Gastrocnemius medialis (tissue), 4 donors: ENCODE measurements at regions not wholly inside any gene's neighbourhood (a gene's known extent, or its start where the extent isn't known, plus 50 kb on each side); places are given as distances from the start of the nearest gene placed in this dataset.

ENCODE experiments used
- ATAC-seq, 2 donors: fragments of 150-250 bp; one replicate each; pipeline ENCODE4 v1.9.1; 2016
- DNase-seq, 2 donors: peaks; one replicate each; pipeline ENCODE4 v3.0.0-alpha.2; 2019
- H3K27ac ChIP-seq, 4 donors: fragments of 200-600 bp; sonication (generic); 1 replicate in 1 of 4; 2 replicates in 3 of 4; pipeline ENCODE4 v1.5.1; 2016 to 2018; ENCODE audit warnings: mild to moderate bottlenecking in 2 of 4, moderate library complexity in 1 of 4
- H3K27me3 ChIP-seq, 3 donors: fragments of 200-600 bp; sonication (generic) in 2 of 3; 1 replicate in 1 of 3; 2 replicates in 2 of 3; pipeline versions ENCODE4 v1.5.1 to v1.6.0; 2016 to 2019; ENCODE audit warnings: mild to moderate bottlenecking in 1 of 3, moderate library complexity in 1 of 3
- H3K36me3 ChIP-seq, 2 donors: fragments of 200-600 bp; sonication (generic) in 1 of 2; one replicate each; pipeline ENCODE4 v1.5.1; 2017 to 2018
- H3K4me1 ChIP-seq, 2 donors: fragments of 200-600 bp; sonication (generic) in 1 of 2; one replicate each; pipeline ENCODE4 v1.5.1; 2016 to 2017; ENCODE audit warnings: mild to moderate bottlenecking in 2 of 2
- H3K4me3 ChIP-seq, 4 donors: fragments of 200-600 bp; sonication (generic) in 3 of 4; 1 replicate in 1 of 4; 2 replicates in 3 of 4; pipeline ENCODE4 v1.5.1; 2016 to 2019; ENCODE audit warnings: mild to moderate bottlenecking in 2 of 4
- H3K9me3 ChIP-seq, 3 donors: fragments of 200-600 bp; sonication (generic) in 2 of 3; 1 replicate in 1 of 3; 2 replicates in 2 of 3; pipeline ENCODE4 v1.5.1; 2016 to 2019
- CTCF ChIP-seq, 5 experiments: fragments of 450-650 bp in 3 of 5; fragments of 200-600 bp in 2 of 5; sonication (generic) in 2 of 5; IDR thresholded peaks in 4 of 5; conservative IDR thresholded peaks in 1 of 5; 1 replicate in 4 of 5; 2 replicates in 1 of 5; pipeline ENCODE4 v1.5.1; 2016 to 2019; ENCODE audit warnings: antibody characterized with exemption in 5 of 5, mild to moderate bottlenecking in 3 of 5, moderate library complexity in 3 of 5
- POLR2A ChIP-seq, 2 donors: fragments of 450-650 bp; IDR thresholded peaks; one replicate each; pipeline ENCODE4 v1.6.1; 2017; ENCODE audit warnings: antibody characterized with exemption in 2 of 2, mild to moderate bottlenecking in 2 of 2, moderate library complexity in 2 of 2
- in situ Hi-C, 4 donors: fragments of 200-750 bp; cut with MboI; loops; one replicate each; pipeline versions ENCODE4 v1.15.0 to v1.8.0; 2017; ENCODE audit warnings: low sequenced_read_pairs in 4 of 4
- intact Hi-C: fragments of 100-400 bp; cut with DNase I; formaldehyde crosslinking; loops from one replicate; pipeline ENCODE4 v1.15.1; 2023; ENCODE audit warnings: low total_unique reads

GRCh38 chr7:132059141-132059540 is 502.7 kb upstream of the PODXL start:
- ATAC-seq = no peak

DNA sequence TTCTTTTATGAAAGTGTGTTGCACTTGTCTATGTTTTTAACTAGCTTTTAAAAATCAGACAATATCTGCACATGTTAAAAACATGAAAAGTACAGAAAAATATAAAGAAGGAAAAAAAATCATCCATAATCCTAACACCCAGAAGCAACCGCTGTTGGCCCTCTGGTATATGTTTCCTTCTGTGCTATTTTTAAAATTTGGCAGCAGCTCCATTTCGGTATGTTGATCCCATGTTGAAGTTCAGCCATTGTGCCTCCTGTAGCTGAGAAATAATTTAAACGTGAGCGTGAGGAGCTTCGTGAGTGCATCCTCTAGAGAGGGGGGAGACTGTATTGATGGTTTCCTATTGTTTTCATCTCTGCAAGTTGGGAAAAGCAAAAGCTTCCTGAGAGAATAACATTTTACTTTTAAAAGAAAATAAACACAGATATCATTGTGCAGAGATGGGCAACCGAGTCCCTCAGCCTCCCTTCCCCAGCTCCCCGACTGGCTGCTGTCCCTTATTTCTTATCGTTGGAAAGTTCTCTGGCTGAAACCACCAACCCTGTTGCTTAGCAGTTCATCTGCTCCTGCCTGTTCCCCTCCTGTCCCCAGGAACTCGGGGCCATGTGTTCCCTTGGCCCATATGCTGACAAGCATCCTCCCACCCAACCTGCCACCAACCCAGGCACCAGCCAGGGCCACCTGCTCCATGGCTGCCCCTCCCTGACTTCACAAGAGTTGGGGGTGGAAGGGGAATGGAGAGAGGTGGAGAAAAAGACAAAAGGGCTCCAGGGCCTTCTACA is 499.1 kb upstream of the PODXL start:
- H3K9me3 ChIP-seq = no peaks in the 10 kb centered on the region
- no peak overlapping the region for H3K4me3 ChIP-seq
- peak; percentile 91 for ATAC-seq
- no peak for TF ChIP-seq POLR2A (IDR thresholded peaks at IDR 0.05)
- no peak for TF ChIP-seq CTCF (IDR thresholded peaks at IDR 0.05 in 4 of 5, conservative IDR thresholded peaks at IDR 0.05 in 1 of 5)
- in situ Hi-C loops = no loop called here
- intact Hi-C loops = no loop called here
- H3K36me3 ChIP-seq = no peaks in the 10 kb centered on the region
- H3K27me3 ChIP-seq = no peaks in the 10 kb centered on the region
- peaks cover 17 to 28% of the 10 kb centered on the region in 2 donors for H3K4me1 ChIP-seq
- no peak for DNase-seq
- H3K27ac ChIP-seq = peak overlapping the region; percentile 53 to 68 (median 64)

More at GRCh38 chr7:132059141-132059540, 502.7 kb upstream of the PODXL start:
- DNase-seq = no peak
- H3K4me3 ChIP-seq = no peak overlapping the region
- in situ Hi-C loops = no loop called here
- H3K27ac ChIP-seq = no peak overlapping the region
- H3K4me1 ChIP-seq = peaks cover 13 to 25% of the 10 kb centered on the region in 2 donors
- H3K9me3 ChIP-seq = no peaks in the 10 kb centered on the region
- intact Hi-C loops = no loop called here
- no peak for TF ChIP-seq CTCF (IDR thresholded peaks at IDR 0.05 in 4 of 5, conservative IDR thresholded peaks at IDR 0.05 in 1 of 5)
- TF ChIP-seq POLR2A (IDR thresholded peaks at IDR 0.05) = no peak
- no peaks in the 10 kb centered on the region for H3K27me3 ChIP-seq
- no peaks in the 10 kb centered on the region for H3K36me3 ChIP-seq

GRCh38 chr7:132053871-132054270 is 497.4 kb upstream of the PODXL start:
- Histone ChIP-seq H3K9me3 (no peaks in the 10 kb centered on the region), H3K27ac (no peak overlapping the region), H3K4me3 (no peak overlapping the region), H3K4me1 (peaks cover 17 to 28% of the 10 kb centered on the region in 2 donors), H3K36me3 (no peaks in the 10 kb centered on the region), H3K27me3 (no peaks in the 10 kb centered on the region)
- ATAC-seq = no peak
- in situ Hi-C loops = no loop called here
- intact Hi-C loops = no loop called here
- DNase-seq = no peak
- TF ChIP-seq CTCF (IDR thresholded peaks at IDR 0.05 in 4 of 5, conservative IDR thresholded peaks at IDR 0.05 in 1 of 5) (no peak), POLR2A (IDR thresholded peaks at IDR 0.05) (no peak)

- TF ChIP-seq POLR2A (IDR thresholded peaks at IDR 0.05) = no peak
- no peak for TF ChIP-seq CTCF (IDR thresholded peaks at IDR 0.05 in 4 of 5, conservative IDR thresholded peaks at IDR 0.05 in 1 of 5)
- Histone ChIP-seq H3K27me3 (no peaks in the 10 kb centered on the region), H3K36me3 (no peaks in the 10 kb centered on the region), H3K27ac (no peak overlapping the region), H3K9me3 (no peaks in the 10 kb centered on the region), H3K4me1 (peaks cover 17 to 26% of the 10 kb centered on the region in 2 donors), H3K4me3 (no peak overlapping the region)
- no peak for DNase-seq
- no peak for ATAC-seq
- intact Hi-C loops = no loop called here
- in situ Hi-C loops = no loop called here
Observed at GRCh38 chr7:132051311-132051710, 494.9 kb upstream of the PODXL start.
